ENCODE measurements at regions not wholly inside any gene's neighbourhood (a gene's known extent, or its start where the extent isn't known, plus 50 kb on each side); places are given as distances from the start of the nearest gene placed in this dataset.

- no peaks in the 10 kb centered on the region for H3K36me3 ChIP-seq (ENCODE audit: control insufficient read depth in 2 of 2, extremely low read depth in 1 of 2, insufficient read depth in 2 of 2, low read length in 2 of 2)
- H3K27me3 ChIP-seq (ENCODE audit: control insufficient read depth in 2 of 2, insufficient read depth in 2 of 2, low read length in 2 of 2): peaks cover 0 to 1% of the 10 kb centered on the region in 2 experiments
- no peak overlapping the region for H3K9ac ChIP-seq (replicated peaks; ENCODE audit: extremely low read depth, insufficient read depth, low read length)
- dilution Hi-C loops (cut with MboI; ENCODE audit: extremely low pct_ligation_motif_present, low sequenced_read_pairs): no loop called here
- intact Hi-C loops (cut with micrococcal nuclease): no loop called here
- H3K4me1 ChIP-seq (ENCODE audit: control insufficient read depth, extremely low read depth, insufficient read depth, low read length): peaks cover 14% of the 10 kb centered on the region
- H3K9me3 ChIP-seq (replicated peaks; ENCODE audit: control insufficient read depth, insufficient read depth, low read length): no peaks in the 10 kb centered on the region
- TF ChIP-seq FOS (IDR thresholded peaks at IDR 0.05; ENCODE audit: borderline replicate concordance, insufficient read depth, low read length) (no peak), GATA2 (IDR thresholded peaks at IDR 0.05; ENCODE audit: insufficient read depth, insufficient read length, low read depth, low read length) (no peak), POLR2A (IDR thresholded peaks at IDR 0.05; ENCODE audit: low read depth, low read length) (no peak), JUN (IDR thresholded peaks at IDR 0.05; ENCODE audit: borderline replicate concordance, insufficient read depth, insufficient read length, low read depth) (no peak), MAX (IDR thresholded peaks at IDR 0.05; ENCODE audit: insufficient read depth, insufficient read length) (no peak), CTCF (IDR thresholded peaks at IDR 0.05; ENCODE audit: extremely low read depth in 1 of 2, insufficient read depth in 1 of 2, low read depth in 1 of 2, low read length in 2 of 2) (no peak), MYC (IDR thresholded peaks at IDR 0.05; ENCODE audit: low read depth, low read length) (no peak), POLR2AphosphoS5 (IDR thresholded peaks at IDR 0.05; ENCODE audit: insufficient read depth, low read depth, low read length) (no peak), EZH2 (IDR thresholded peaks at IDR 0.05; ENCODE audit: borderline replicate concordance, low read depth, low read length, severe bottlenecking) (no peak)
- no peak overlapping the region for H3K4me3 ChIP-seq (replicated peaks in 1 of 3; ENCODE audit: insufficient read depth in 1 of 3, low read depth in 1 of 3, low read length in 3 of 3)
- peak overlapping the region; percentile 88 for H2AFZ ChIP-seq (ENCODE audit: low read depth, low read length)
- ChIA-PET CTCF (no interaction called here), POLR2A (no interaction called here)
- DNase-seq (ENCODE audit: low read depth, low spot score) (no peak), FAIRE-seq (no peak)
- no peaks in the 10 kb centered on the region for H3K9me1 ChIP-seq (replicated peaks; ENCODE audit: control insufficient read depth, extremely low read depth, insufficient read depth, low read length)
- H3K4me2 ChIP-seq (ENCODE audit: insufficient read depth, low read length): no peak overlapping the region
- H3K79me2 ChIP-seq (ENCODE audit: control insufficient read depth, insufficient read depth, low read length): no peaks in the 10 kb centered on the region
- H3K27ac ChIP-seq (ENCODE audit: insufficient read depth, low read depth, low read length): no peak overlapping the region
- H4K20me1 ChIP-seq (replicated peaks; ENCODE audit: control insufficient read depth, extremely low read depth, insufficient read depth, low read length): no peaks in the 10 kb centered on the region
- BruUV-seq (replicated peaks): no TSS peak
Measured at GRCh38 chr10:30215141-30215540, 133.9 kb downstream of the MTPAP start.

Measured in endothelial cell of umbilical vein (primary cell).